HG02884 (cell line): ENCODE measurements at regions not wholly inside any gene's neighbourhood (a gene's known extent, or its start where the extent isn't known, plus 50 kb on each side); places are given as distances from the start of the nearest gene placed in this dataset.

ENCODE experiments used
- ATAC-seq: cut with Tn5 transposase; IDR thresholded peaks from one replicate; pipeline ENCODE4 v1.9.1; 2021; ENCODE audit warnings: mild to moderate bottlenecking, moderate library complexity; ENCODE audit not compliant: unreplicated experiment

DNA sequence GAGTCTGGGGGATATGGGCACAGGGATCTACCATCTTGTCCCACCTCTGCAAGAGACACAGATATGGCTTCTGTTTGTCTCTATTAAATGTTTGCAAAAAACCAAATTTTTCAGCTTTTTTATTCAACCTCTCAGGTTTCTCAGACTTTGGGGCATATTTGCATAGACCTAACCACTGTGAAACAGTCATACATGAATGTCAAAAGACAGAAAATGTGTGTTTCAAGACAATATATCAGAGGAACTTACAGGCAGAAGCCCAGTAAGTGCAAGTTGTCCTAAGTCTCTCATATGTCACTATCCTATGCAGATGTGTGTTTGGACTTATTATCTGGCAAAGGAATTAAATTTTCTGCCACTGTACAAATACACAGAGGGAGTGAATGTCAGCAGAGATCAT, 951.2 kb downstream of the PCDH18 start:
- no peak for ATAC-seq

GRCh38 chr4:136575146-136575545, 957.1 kb downstream of the PCDH18 start:
- ATAC-seq, result no peak

- ATAC-seq, result no peak
Measured at GRCh38 chr4:136573460-136573859, 958.8 kb downstream of the PCDH18 start.

- no peak for ATAC-seq
Measured at GRCh38 chr4:136571315-136571714, 961.0 kb downstream of the PCDH18 start.

DNA sequence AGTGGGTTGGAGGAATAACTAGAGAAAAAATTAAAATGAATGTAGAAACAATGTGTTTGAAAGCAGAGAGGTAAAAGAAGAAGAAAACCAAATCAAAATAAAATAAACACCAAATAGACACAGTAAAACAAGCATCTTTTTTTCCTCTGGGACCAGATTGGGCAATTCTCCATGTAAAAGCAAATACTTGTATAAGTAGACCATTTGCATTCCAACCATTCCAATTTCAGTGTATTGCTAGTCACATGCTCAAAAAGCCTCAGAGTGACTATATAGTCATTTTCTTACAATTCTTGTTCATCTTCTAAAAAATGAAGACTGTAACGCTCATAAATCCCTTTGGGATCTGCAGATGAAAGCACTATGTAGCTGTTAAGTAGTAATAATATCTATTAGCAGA, 969.5 kb downstream of the PCDH18 start:
- ATAC-seq, result no peak

- ATAC-seq, result no peak
Measured at GRCh38 chr4:136558940-136559494, 973.3 kb downstream of the PCDH18 start.

GRCh38 chr4:136557396-136557795, 974.9 kb downstream of the PCDH18 start:
- no peak for ATAC-seq

DNA sequence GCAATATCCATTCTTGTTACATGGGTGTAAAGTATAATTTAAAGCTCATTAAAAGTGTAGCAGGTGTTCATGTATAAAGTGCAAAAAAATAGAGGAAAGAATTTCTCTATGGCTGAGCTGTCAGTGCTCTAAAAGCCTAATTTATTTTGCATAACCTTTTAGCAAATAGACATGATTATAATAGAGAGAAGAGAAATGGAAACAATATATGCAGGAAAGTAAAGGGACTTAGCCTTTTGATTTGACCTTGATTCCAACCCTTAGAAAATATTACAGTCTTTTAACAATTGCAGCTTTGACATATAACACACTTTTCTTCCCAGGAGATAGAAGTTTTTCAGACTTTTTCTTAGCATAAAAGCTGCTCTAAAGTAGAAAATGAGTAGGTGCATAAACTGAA, 978.3 kb downstream of the PCDH18 start:
- no peak for ATAC-seq

DNA sequence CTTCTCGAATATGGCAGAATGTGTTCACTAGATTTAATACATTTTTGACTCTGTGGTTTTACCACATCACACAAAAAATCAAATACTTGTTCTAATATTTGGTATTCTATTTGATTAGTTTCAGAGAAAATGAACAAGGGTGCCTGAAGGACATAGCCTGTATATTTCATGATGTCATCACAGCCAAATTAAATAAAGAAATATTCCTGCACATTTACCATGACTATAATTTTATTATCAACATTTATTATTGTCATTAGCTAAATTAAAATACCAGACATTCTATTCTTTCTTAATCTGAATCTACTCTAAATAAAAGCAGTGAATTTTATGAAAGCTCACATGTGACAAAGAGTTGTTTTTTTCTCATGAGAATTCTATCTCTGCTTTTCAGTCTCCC, 980.5 kb downstream of the PCDH18 start:
- no peak for ATAC-seq

- no peak for ATAC-seq
Measured at GRCh38 chr4:136540747-136541146, 991.5 kb downstream of the PCDH18 start.

DNA sequence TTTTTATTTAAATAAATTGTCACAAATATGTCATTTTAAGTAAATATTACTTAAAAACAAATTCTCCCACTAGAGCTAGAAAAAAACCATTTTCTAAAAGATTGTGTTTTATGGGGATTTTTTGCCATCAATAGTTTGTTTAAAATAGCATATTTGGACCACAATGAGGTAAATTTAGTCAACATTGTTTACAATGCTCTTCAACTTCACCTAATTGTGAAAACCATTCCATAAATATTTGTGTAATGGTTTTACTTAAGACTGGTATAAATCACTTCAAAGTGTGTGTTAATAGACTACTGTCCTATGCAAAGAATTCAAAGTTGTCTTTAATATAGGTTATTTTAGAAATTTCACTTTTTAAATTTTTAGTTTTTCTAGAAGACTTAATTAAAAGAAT, 1004.2 kb downstream of the PCDH18 start:
- no peak for ATAC-seq

DNA sequence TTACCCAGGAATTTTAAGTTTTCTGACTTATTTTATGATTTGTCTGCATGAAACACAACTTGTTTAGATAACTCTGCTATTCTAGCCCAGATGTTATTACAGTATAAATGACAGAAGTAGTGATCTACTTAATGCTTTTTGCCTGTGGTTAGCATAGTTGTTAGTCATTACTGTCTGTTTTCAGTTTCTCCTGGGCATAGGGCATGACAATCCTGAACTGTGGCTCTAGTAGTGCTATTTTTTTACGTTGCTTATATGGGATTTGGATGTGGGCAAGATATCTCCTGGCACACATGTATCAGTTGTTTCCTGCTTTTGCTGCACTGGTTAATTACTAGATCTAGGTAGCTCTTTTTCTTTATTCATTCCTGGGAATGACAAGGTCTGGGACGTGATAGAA, 1005.8 kb downstream of the PCDH18 start:
- no peak for ATAC-seq

- no peak for ATAC-seq
Measured at GRCh38 chr4:136524039-136524438, 1008.3 kb downstream of the PCDH18 start.

GRCh38 chr4:136516371-136516770, 1015.9 kb downstream of the PCDH18 start:
- ATAC-seq, result no peak

DNA sequence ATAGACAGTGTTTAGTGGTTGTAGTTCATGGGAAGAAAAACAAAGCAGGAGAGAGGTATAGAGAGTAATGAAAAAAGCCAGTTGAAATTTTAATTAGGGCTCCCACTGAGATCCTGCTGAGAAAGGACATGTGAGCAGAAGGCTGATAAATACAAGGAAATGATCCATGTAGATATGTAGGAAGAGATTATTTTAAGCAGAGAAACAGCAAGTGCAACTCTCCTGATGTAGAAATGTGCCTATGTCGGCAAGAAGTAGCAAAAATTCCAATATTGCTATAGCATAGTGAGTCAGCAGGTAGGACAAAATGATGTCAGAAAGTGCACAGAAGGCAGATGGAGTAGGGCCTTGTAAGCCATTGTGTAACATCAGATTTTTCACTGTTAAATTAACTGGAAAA, 1027.3 kb downstream of the PCDH18 start:
- no peak for ATAC-seq

GRCh38 chr4:136495851-136496250, 1036.4 kb downstream of the PCDH18 start:
- ATAC-seq, result no peak

GRCh38 chr4:136495076-136495475, 1037.2 kb downstream of the PCDH18 start:
- ATAC-seq, result no peak

GRCh38 chr4:136489101-136489500, 1043.2 kb downstream of the PCDH18 start:
- no peak for ATAC-seq

DNA sequence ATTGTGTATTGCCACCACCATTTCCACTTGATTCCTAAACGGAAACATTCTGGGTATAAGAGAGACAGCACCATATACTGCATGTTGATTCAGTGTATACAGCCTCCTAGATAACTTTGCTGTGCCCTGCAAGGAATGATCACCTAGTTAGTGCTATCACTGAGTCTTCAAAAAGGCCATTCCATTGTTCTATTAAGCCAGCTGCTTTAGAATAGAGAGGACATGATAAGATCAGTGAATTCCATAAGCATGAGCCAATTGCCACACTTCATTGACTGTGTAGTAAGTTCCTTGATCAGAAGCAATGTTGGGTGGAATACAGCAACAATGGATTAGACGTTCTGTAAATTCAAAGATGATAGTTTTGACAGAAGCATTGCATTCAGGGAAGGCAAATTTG, 1047.3 kb downstream of the PCDH18 start:
- no peak for ATAC-seq

GRCh38 chr4:136476753-136477152, 1055.5 kb downstream of the PCDH18 start:
- ATAC-seq, result no peak

DNA sequence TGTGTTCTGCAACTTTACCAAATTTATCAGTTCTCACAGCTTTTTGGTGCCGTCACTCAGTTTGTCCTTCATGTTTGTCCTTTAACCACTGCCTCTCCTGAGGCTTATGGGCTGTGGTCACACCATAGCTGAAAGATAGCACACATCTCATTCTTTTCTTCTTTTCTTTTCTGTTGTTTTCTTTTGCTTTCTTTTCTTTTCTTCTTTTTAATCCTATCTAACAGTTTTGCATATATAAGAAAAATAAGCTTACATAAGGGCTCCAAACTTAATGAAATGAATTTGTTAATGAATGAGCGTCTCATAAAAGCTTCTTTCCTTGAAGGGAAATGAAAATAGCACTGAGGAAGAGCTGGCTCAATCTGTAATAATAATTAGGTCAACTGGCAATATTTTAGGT, 1061.2 kb downstream of the PCDH18 start:
- no peak for ATAC-seq

DNA sequence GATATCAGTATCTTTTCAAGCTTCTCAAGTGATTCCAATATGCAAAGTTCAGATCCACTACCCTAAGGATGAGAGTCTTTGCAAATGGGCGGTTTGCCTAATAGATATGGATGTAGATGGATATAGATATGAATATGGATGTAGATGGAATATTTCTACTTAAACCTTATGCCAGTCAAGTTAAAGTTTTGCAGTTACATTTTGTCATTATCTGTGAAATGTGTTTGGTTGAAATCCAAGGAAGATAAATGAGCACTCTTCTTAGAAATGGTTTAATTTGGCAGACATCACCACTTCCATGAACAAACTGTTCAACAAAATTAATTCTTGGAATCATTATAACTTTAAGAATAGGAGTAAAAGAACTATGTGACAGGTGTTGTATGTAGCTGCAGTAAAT, 1066.6 kb downstream of the PCDH18 start:
- ATAC-seq, result no peak

- ATAC-seq, result no peak
Measured at GRCh38 chr4:136463941-136464340, 1068.4 kb downstream of the PCDH18 start.

DNA sequence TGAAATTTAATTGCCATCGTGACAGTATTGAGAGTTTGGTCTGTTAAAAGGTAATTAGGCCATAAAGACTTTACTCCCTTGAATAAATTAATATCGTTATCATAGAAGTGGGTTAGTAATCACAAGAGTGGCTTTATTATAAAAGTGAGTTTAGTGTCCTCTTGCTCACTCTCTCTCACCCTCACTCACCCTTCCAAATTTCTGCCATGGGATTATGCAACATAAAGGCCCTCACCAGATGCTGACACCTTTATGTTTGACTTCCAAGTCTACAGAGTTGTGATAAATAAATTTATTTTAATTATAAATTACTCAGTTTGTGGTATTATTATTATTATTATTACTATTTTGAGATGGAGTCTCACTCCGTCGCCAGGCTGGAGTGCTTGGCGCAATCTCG, 1070.8 kb downstream of the PCDH18 start:
- no peak for ATAC-seq
